Gastroesophageal sphincter (tissue), 3 donors: ENCODE measurements at regions not wholly inside any gene's neighbourhood (a gene's known extent, or its start where the extent isn't known, plus 50 kb on each side); places are given as distances from the start of the nearest gene placed in this dataset.

Experiments used
- CTCF ChIP-seq, 4 experiments: fragments of 200-600 bp in 2 of 4; fragments of 450-650 bp in 2 of 4; sonication (generic) in 1 of 4; IDR thresholded peaks; one replicate each; pipeline ENCODE4 v1.5.1; 2017 to 2019; ENCODE audit warnings: antibody characterized with exemption in 4 of 4, mild to moderate bottlenecking in 2 of 4, moderate library complexity in 2 of 4
- EP300 ChIP-seq: sonication (generic); formaldehyde crosslinking; IDR thresholded peaks from one replicate; pipeline ENCODE4 v1.6.1; 2017; ENCODE audit warnings: antibody characterized with exemption, mild to moderate bottlenecking
- POLR2A ChIP-seq, 2 donors: fragments of 450-650 bp; IDR thresholded peaks; one replicate each; pipeline ENCODE4 v1.6.1; 2017; ENCODE audit warnings: antibody characterized with exemption in 2 of 2, mild to moderate bottlenecking in 2 of 2, moderate library complexity in 1 of 2
- POLR2AphosphoS5 ChIP-seq: sonication (generic); formaldehyde crosslinking; IDR thresholded peaks from one replicate; pipeline ENCODE4 v1.6.1; 2017; ENCODE audit warnings: antibody characterized with exemption

- no peak for TF ChIP-seq EP300
- TF ChIP-seq CTCF (IDR thresholded peaks at IDR 0.05): no peak
- no peak for TF ChIP-seq POLR2AphosphoS5
- TF ChIP-seq POLR2A (IDR thresholded peaks at IDR 0.05): no peak
These were observed 74.2 kb downstream of the MSX2 start for GRCh38 chr5:174798551-174798951.
